Motor neuron (in vitro differentiated cells): ENCODE measurements at regions not wholly inside any gene's neighbourhood (a gene's known extent, or its start where the extent isn't known, plus 50 kb on each side); places are given as distances from the start of the nearest gene placed in this dataset.
A peak's percentile ranks its signal among the peaks of the same experiment; 100 is the strongest.

ENCODE experiments used
- ATAC-seq, 8 experiments: fragments of 200-7000 bp; cut with Tn5 transposase; replicated peaks in 6 of 8; 2 replicates each; pipeline ENCODE4 v1.8.0; 2021; ENCODE audit warnings: mild to moderate bottlenecking in 8 of 8, moderate library complexity in 8 of 8
- H3K27ac ChIP-seq, 2 donors: fragments of 250-450 bp; sonication (Bioruptor Pico); 2 replicates each; pipeline ENCODE4 v1.9.0; 2021; ENCODE audit warnings: antibody characterized with exemption in 2 of 2, mild to moderate bottlenecking in 2 of 2, moderate library complexity in 1 of 2
- H3K4me1 ChIP-seq, 2 donors: fragments of 250-450 bp; sonication (Bioruptor Pico); replicated peaks in 1 of 2; 2 replicates each; pipeline ENCODE4 v1.6.1; 2021; ENCODE audit warnings: antibody characterized with exemption in 2 of 2, mild to moderate bottlenecking in 2 of 2, moderate library complexity in 1 of 2
- H3K4me3 ChIP-seq, 5 donors: fragments of 250-450 bp; sonication (Bioruptor Pico); 2 replicates each; pipeline ENCODE4 v1.9.0; 2021; ENCODE audit warnings: antibody characterized with exemption in 5 of 5, mild to moderate bottlenecking in 5 of 5, moderate library complexity in 4 of 5
- WGBS, 10 experiments: fragments of 450-650 bp; shearing (Covaris generic); methylation state at CpG; one replicate each; pipeline ENCODE4 v1.0.0; 2022; 5-methylcytosine and 5-hydroxymethylcytosine counted together
- in situ Hi-C, 9 experiments: fragments of 400-800 bp; cut with MboI; loops; one replicate each; pipeline ENCODE4 v1.15.0; 2021; ENCODE audit warnings: low sequenced_read_pairs in 9 of 9, low pct_unique_long_range_greater_than_20kb in 2 of 9; ENCODE audit not compliant: unreplicated experiment in 9 of 9

DNA sequence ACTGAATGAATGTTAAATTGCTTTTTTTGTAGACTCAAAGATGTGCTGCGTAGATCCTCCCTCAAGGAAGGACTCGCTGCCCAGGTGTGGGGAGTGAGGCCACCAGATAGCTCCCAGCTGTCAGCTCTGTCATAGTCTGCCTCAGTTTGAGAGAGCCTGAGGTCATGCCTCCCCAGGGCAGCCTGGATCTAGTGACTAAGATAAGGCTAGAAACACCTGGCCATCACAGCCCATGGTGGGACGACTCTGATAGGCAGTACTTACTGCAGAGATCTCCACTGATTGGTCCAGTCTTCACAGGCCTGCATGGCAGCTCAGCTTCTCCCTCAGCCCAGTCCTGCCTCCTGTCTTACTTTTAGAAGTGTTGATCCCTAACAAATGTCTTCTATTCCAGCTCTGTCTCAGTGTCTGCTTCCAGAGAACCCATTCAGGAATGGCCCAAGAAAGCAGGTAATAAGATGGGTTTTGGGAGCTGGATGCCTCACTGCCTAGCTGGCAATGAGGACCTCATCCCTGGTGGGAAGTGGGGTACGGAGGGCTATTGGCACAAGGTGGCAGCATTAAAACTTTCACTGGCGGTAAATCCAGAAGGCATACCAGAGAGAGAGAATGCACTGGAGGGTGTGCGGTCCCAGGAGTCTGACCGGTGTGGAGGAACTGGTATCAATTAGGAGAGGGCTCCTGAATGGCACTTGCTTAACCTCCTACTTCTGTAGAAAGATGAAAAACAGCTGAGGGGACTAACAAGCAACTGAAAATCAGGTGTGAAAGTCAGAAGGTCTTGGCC is 55.3 kb upstream of the GPR37L1 start:
- in situ Hi-C loops = no loop called here
- 20 to 100% (median 75%) methylated on average over 1 to 7 of the region's 7 CpGs; no CpG with 5 or more reads in 1 of the 10 experiments for WGBS, 10 experiments

GRCh38 chr1:202068596-202068995 is 54.1 kb upstream of the GPR37L1 start:
- H3K27ac ChIP-seq = no peak overlapping the region
- H3K4me1 ChIP-seq = no peaks in the 10 kb centered on the region
- 50 to 100% (median 82%) methylated on average over 1 to 4 of the region's 4 CpGs; no CpG with 5 or more reads in 3 of the 10 experiments for WGBS, 10 experiments
- no peak for ATAC-seq
- no peak overlapping the region for H3K4me3 ChIP-seq
- in situ Hi-C loops = no loop called here

More for the DNA sequence above, 55.3 kb upstream of the GPR37L1 start:
- no peaks in the 10 kb centered on the region for H3K4me1 ChIP-seq
- ATAC-seq = no peak
- H3K27ac ChIP-seq = no peak overlapping the region
- H3K4me3 ChIP-seq = no peak overlapping the region

DNA sequence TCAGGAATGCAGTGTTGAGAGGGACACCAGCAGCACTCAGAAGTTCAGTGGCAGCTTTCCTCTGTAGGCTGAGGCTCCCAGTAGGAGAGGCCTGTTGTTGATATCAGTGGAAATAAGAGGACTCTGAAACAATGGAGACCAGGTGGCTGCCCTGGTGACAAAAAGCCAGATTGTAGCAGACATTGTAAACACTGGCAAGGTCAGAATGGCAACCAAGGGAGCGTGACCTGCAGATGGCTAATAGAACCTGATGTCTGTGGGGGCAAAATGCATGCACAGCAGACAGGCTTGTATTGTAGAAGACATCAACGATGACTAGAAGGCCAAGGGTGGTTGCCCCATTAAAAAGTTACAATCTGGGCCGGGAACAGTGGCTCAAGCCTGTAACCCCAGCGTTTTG is 53.1 kb upstream of the GPR37L1 start:
- H3K4me1 ChIP-seq = peaks cover 0 to 2% of the 10 kb centered on the region in 2 donors
- ATAC-seq = peak in 3 of 8 experiments; percentile 32 to 50 (median 43)
- H3K27ac ChIP-seq = no peak overlapping the region
- 33 to 100% (median 66%) methylated on average over 1 to 4 of the region's 4 CpGs; no CpG with 5 or more reads in 1 of the 10 experiments for WGBS, 10 experiments
- H3K4me3 ChIP-seq = no peak overlapping the region
- in situ Hi-C loops = no loop called here

GRCh38 chr1:202072211-202072765 is 50.4 kb upstream of the GPR37L1 start:
- in situ Hi-C loops = no loop called here

More at GRCh38 chr1:202072211-202072765, 50.4 kb upstream of the GPR37L1 start:
- H3K4me1 ChIP-seq = peaks cover 3 to 7% of the 10 kb centered on the region in 2 donors
- WGBS, 10 experiments = 40 to 100% (median 84%) methylated on average over 1 to 8 of the region's 8 CpGs; no CpG with 5 or more reads in 2 of the 10 experiments
- H3K4me3 ChIP-seq = no peak overlapping the region
- ATAC-seq = no peak
- H3K27ac ChIP-seq = no peak overlapping the region
